H1 (cell line): ENCODE measurements at regions not wholly inside any gene's neighbourhood (a gene's known extent, or its start where the extent isn't known, plus 50 kb on each side); places are given as distances from the start of the nearest gene placed in this dataset.

Experiments used
- CTCF ChIA-PET: fragments of 300-600 bp; sonication (Branson Sonifier 250); formaldehyde crosslinking; loops from one replicate; lab custom pipeline; 2021; ENCODE audit not compliant: partially characterized antibody; lab: Charles Lee
- POLR2A ChIA-PET: fragments of 300-600 bp; sonication (Branson Sonifier 250); formaldehyde crosslinking; loops from one replicate; lab custom pipeline; 2021; ENCODE audit warnings: inconsistent platforms; ENCODE audit not compliant: partially characterized antibody; lab: Charles Lee
- DNase-seq, 2 experiments: peaks; one replicate each; pipeline versions ENCODE4 v3.0.0 to v3.0.0-alpha.2; 2010 to 2022; ENCODE audit warnings: low spot score in 2 of 2, low read depth in 1 of 2, mixed read lengths in 1 of 2
- FAIRE-seq: peaks from 2 replicates; lab custom pipeline; 2011; peaks lifted over from hg19 to GRCh38; lab: Jason Lieb, UNC
- H2AFZ ChIP-seq: 2 replicates; pipeline ENCODE4 v1.8.1; 2012; ENCODE audit warnings: low read length, inconsistent platforms
- H2AK5ac ChIP-seq: 2 replicates; pipeline ENCODE4 v1.6.1; 2013; ENCODE audit warnings: low read depth, low read length
- H2BK120ac ChIP-seq: replicated peaks from 2 replicates; pipeline ENCODE3; 2013; ENCODE audit warnings: low read depth, low read length, inconsistent platforms
- H2BK12ac ChIP-seq: 2 replicates; pipeline ENCODE4 v1.6.1; 2013; ENCODE audit warnings: low read depth, low read length
- H2BK15ac ChIP-seq: 2 replicates; pipeline ENCODE4 v1.6.1; 2013; ENCODE audit warnings: low read length
- H2BK20ac ChIP-seq: 2 replicates; pipeline ENCODE4 v1.6.1; 2013; ENCODE audit warnings: low read length
- H2BK5ac ChIP-seq: 2 replicates; pipeline ENCODE4 v1.6.1; 2013; ENCODE audit warnings: low read depth, low read length
- H3K14ac ChIP-seq: 2 replicates; pipeline ENCODE4 v1.6.1; 2013; ENCODE audit warnings: inconsistent platforms; ENCODE audit not compliant: insufficient read length
- H3K18ac ChIP-seq: 2 replicates; pipeline ENCODE4 v1.6.1; 2013; ENCODE audit warnings: low read length; ENCODE audit errors: extremely low read depth
- H3K23ac ChIP-seq: 2 replicates; pipeline ENCODE4 v1.6.1; 2013; ENCODE audit warnings: inconsistent platforms; ENCODE audit not compliant: insufficient read length
- H3K23me2 ChIP-seq: 2 replicates; pipeline ENCODE4 v1.6.1; 2013; ENCODE audit warnings: low read depth, low read length
- H3K27ac ChIP-seq: 2 replicates; pipeline ENCODE4 v1.6.1; 2011; ENCODE audit warnings: low read depth, low read length, inconsistent platforms
- H3K27me3 ChIP-seq, 4 experiments: replicated peaks in 1 of 4; 1 replicate in 1 of 4; 2 replicates in 3 of 4; pipeline versions ENCODE4 v1.6.1 to v1.8.1; 2011 to 2013; ENCODE audit warnings: low read length in 3 of 4, mild to moderate bottlenecking in 3 of 4, inconsistent platforms in 2 of 4, mixed read lengths in 2 of 4, moderate library complexity in 1 of 4; ENCODE audit not compliant: control insufficient read depth in 3 of 4, insufficient read depth in 3 of 4; ENCODE audit errors: extremely low read depth in 1 of 4
- H3K36me3 ChIP-seq, 4 experiments: 2 replicates each; pipeline versions ENCODE4 v1.6.1 to v1.8.1; 2011 to 2013; ENCODE audit warnings: mild to moderate bottlenecking in 4 of 4, low read length in 3 of 4, moderate library complexity in 2 of 4, control low read depth in 1 of 4, inconsistent platforms in 1 of 4; ENCODE audit not compliant: insufficient read depth in 4 of 4, control insufficient read depth in 2 of 4
- H3K4ac ChIP-seq: replicated peaks from 2 replicates; pipeline ENCODE3; 2013; ENCODE audit warnings: low read length, low read depth, mixed read lengths, inconsistent platforms; ENCODE audit not compliant: insufficient read length
- H3K4me1 ChIP-seq, 4 experiments: replicated peaks in 1 of 4; 1 replicate in 1 of 4; 2 replicates in 3 of 4; pipeline versions ENCODE4 v1.6.1 to v1.8.1; 2011 to 2013; ENCODE audit warnings: low read length in 3 of 4, inconsistent platforms in 2 of 4, mixed read lengths in 1 of 4; ENCODE audit not compliant: insufficient read depth in 4 of 4, control insufficient read depth in 3 of 4
- H3K4me2 ChIP-seq, 2 experiments: 2 replicates each; pipeline versions ENCODE4 v1.6.1 to v1.8.1; 2011 to 2013; ENCODE audit warnings: low read depth in 2 of 2, low read length in 2 of 2, control low read depth in 1 of 2, inconsistent platforms in 1 of 2, mild to moderate bottlenecking in 1 of 2; ENCODE audit not compliant: insufficient read depth in 1 of 2
- H3K4me3 ChIP-seq, 4 experiments: fragments of 200-600, 300-600 bp in 1 of 4; sonication (generic), shearing (Covaris generic), sonication (Bioruptor Twin) in 1 of 4; 2 replicates each; pipeline versions ENCODE4 v1.5.1 to v1.8.1; 2011 to 2016; ENCODE audit warnings: low read length in 4 of 4, low read depth in 3 of 4, control low read depth in 2 of 4, inconsistent platforms in 2 of 4, mild to moderate bottlenecking in 2 of 4, mixed read lengths in 1 of 4, moderate library complexity in 1 of 4; ENCODE audit not compliant: insufficient read depth in 2 of 4; ENCODE audit errors: extremely low read depth in 1 of 4
- H3K56ac ChIP-seq: replicated peaks from 2 replicates; pipeline ENCODE3; 2013; ENCODE audit warnings: low read depth, mild to moderate bottlenecking, mixed read lengths, low read length, inconsistent platforms; ENCODE audit not compliant: insufficient read length
- H3K79me1 ChIP-seq: 2 replicates; pipeline ENCODE4 v1.6.1; 2013; ENCODE audit warnings: low read depth, low read length, control low read depth
- H3K79me2 ChIP-seq, 2 experiments: 2 replicates each; pipeline versions ENCODE4 v1.6.1 to v1.8.1; 2012 to 2013; ENCODE audit warnings: low read length in 2 of 2, mild to moderate bottlenecking in 2 of 2, inconsistent platforms in 1 of 2; ENCODE audit not compliant: insufficient read depth in 2 of 2, control insufficient read depth in 1 of 2
- H3K9ac ChIP-seq, 4 experiments: replicated peaks in 1 of 4; 1 replicate in 1 of 4; 2 replicates in 3 of 4; pipeline versions ENCODE4 v1.6.1 to v1.8.1; 2011 to 2013; ENCODE audit warnings: low read depth in 3 of 4, low read length in 3 of 4, control low read depth in 2 of 4, mild to moderate bottlenecking in 2 of 4, moderate library complexity in 2 of 4, inconsistent platforms in 1 of 4; ENCODE audit errors: extremely low read depth in 1 of 4
- H3K9me3 ChIP-seq, 2 experiments: 2 replicates each; pipeline versions ENCODE4 v1.6.1 to v1.8.1; 2012 to 2013; ENCODE audit warnings: mild to moderate bottlenecking in 2 of 2, moderate library complexity in 2 of 2, control low read depth in 1 of 2, inconsistent platforms in 1 of 2, low read depth in 1 of 2, low read length in 1 of 2, mixed read lengths in 1 of 2; ENCODE audit not compliant: insufficient read depth in 2 of 2
- H4K20me1 ChIP-seq, 2 experiments: replicated peaks in 1 of 2; 2 replicates each; pipeline versions ENCODE3 to v1.8.1; 2011 to 2013; ENCODE audit warnings: inconsistent platforms in 2 of 2, low read length in 2 of 2, mild to moderate bottlenecking in 1 of 2; ENCODE audit not compliant: insufficient read depth in 2 of 2, control insufficient read depth in 1 of 2
- H4K5ac ChIP-seq: 2 replicates; pipeline ENCODE4 v1.6.1; 2013; ENCODE audit warnings: low read length, low read depth, mixed read lengths, inconsistent platforms; ENCODE audit not compliant: insufficient read length
- H4K8ac ChIP-seq: 2 replicates; pipeline ENCODE4 v1.8.0; 2013; ENCODE audit warnings: mild to moderate bottlenecking, moderate library complexity, low read length, inconsistent platforms; ENCODE audit not compliant: insufficient read depth; ENCODE audit errors: extremely low read depth
- H4K91ac ChIP-seq: replicated peaks from 2 replicates; pipeline ENCODE3; 2013; ENCODE audit warnings: low read length, mixed read lengths, inconsistent platforms; ENCODE audit not compliant: insufficient read length
- CBX8 ChIP-seq: fragments of 300-800, 300-1000 bp; sonication (generic); IDR thresholded peaks from 2 replicates; pipeline ENCODE4 v1.7.1; 2016; ENCODE audit warnings: low read depth, low read length, borderline replicate concordance
- EGR1 ChIP-seq: IDR thresholded peaks from 2 replicates; pipeline ENCODE4 v1.6.1; 2011; ENCODE audit warnings: low read depth, low read length, borderline replicate concordance
- GABPA ChIP-seq: IDR thresholded peaks from 2 replicates; pipeline ENCODE4 v1.6.1; 2011; ENCODE audit warnings: mild to moderate bottlenecking, low read length, moderate library complexity, borderline replicate concordance; ENCODE audit not compliant: insufficient read depth
- PHF8 ChIP-seq: fragments of 200-600 bp; sonication (generic); conservative IDR thresholded peaks from 2 replicates; pipeline ENCODE4 v1.7.1; 2012; ENCODE audit warnings: low read depth, mild to moderate bottlenecking, inconsistent platforms, low read length, moderate library complexity
- POLR2A ChIP-seq, 2 experiments: IDR thresholded peaks; 1 replicate in 1 of 2; 2 replicates in 1 of 2; pipeline ENCODE4 v1.6.1; 2011; ENCODE audit warnings: low read depth in 2 of 2, low read length in 2 of 2, mild to moderate bottlenecking in 2 of 2; ENCODE audit errors: control extremely low read depth in 1 of 2
- POU5F1 ChIP-seq: IDR thresholded peaks from 2 replicates; pipeline ENCODE4 v1.6.1; 2011; ENCODE audit warnings: low read depth, mild to moderate bottlenecking, low read length, moderate library complexity
- RAD21 ChIP-seq, 2 experiments: IDR thresholded peaks in 1 of 2; conservative IDR thresholded peaks in 1 of 2; 2 replicates each; pipeline ENCODE4 v1.6.1; 2011; ENCODE audit warnings: low read depth in 2 of 2, low read length in 2 of 2, improper control_type of control experiment in 1 of 2, inconsistent platforms in 1 of 2, mild to moderate bottlenecking in 1 of 2, moderate library complexity in 1 of 2
- RFX5 ChIP-seq: IDR thresholded peaks from 2 replicates; pipeline ENCODE4 v1.6.1; 2011; ENCODE audit warnings: low read depth, low read length, improper control_type of control experiment, borderline replicate concordance
- SIX5 ChIP-seq: IDR thresholded peaks from 2 replicates; pipeline ENCODE4 v1.6.1; 2011; ENCODE audit warnings: mild to moderate bottlenecking, low read depth, low read length
- SP2 ChIP-seq: IDR thresholded peaks from 2 replicates; pipeline ENCODE4 v1.6.1; 2012; ENCODE audit warnings: mild to moderate bottlenecking, low read length, inconsistent platforms
- SUZ12 ChIP-seq: fragments of 200-600 bp; sonication (generic); IDR thresholded peaks from 2 replicates; pipeline ENCODE4 v1.6.1; 2012; ENCODE audit warnings: mild to moderate bottlenecking, inconsistent platforms, low read length, moderate library complexity, mixed read lengths
- YY1 ChIP-seq: IDR thresholded peaks from 2 replicates; pipeline ENCODE4 v1.6.1; 2011; ENCODE audit warnings: low read depth, mild to moderate bottlenecking, low read length
- WGBS, 2 experiments: shearing (Covaris generic) in 1 of 2; methylation state at CpG; one replicate each; pipeline versions ENCODE4 v1.1.6 to v1.1.7; 2013 to 2015; ENCODE audit warnings: low lambda C conversion rate in 2 of 2, mixed read lengths in 2 of 2, inconsistent platforms in 1 of 2, low coverage in 1 of 2, missing lambda C conversion rate in 1 of 2; ENCODE audit not compliant: insufficient replicate concordance in 2 of 2, insufficient coverage in 1 of 2, insufficient read length in 1 of 2; ENCODE audit errors: extremely low coverage in 1 of 2, missing lambda C conversion rate in 1 of 2; 5-methylcytosine and 5-hydroxymethylcytosine counted together

- H4K8ac ChIP-seq: no peak overlapping the region
- no peaks in the 10 kb centered on the region for H3K23me2 ChIP-seq
- no peak overlapping the region for H4K91ac ChIP-seq
- no peak overlapping the region for H3K18ac ChIP-seq
- H3K79me2 ChIP-seq: no peaks in the 10 kb centered on the region
- H2BK120ac ChIP-seq: no peak overlapping the region
- peak overlapping the region in 1 of 2 experiments; percentile 62; a peak in 2 of 4 replicates for H3K4me2 ChIP-seq
- no peak overlapping the region for H2BK20ac ChIP-seq
- no peaks in the 10 kb centered on the region for H3K9me3 ChIP-seq
- H3K36me3 ChIP-seq: no peaks in the 10 kb centered on the region
- POLR2A ChIA-PET: no interaction called here
- no peak overlapping the region for H3K14ac ChIP-seq
- H3K23ac ChIP-seq: no peak overlapping the region
- H3K79me1 ChIP-seq: no peaks in the 10 kb centered on the region
- no peak overlapping the region for H3K4ac ChIP-seq
- H3K27ac ChIP-seq: no peak overlapping the region
- H2BK12ac ChIP-seq: no peak overlapping the region
- CTCF ChIA-PET: interaction anchor here (0.6 kb wide), 1 partner anchor 942 kb away, joined by 3 read pairs; no protein-coding TSS in a partner anchor
- no peak overlapping the region for H2AFZ ChIP-seq
- H3K4me3 ChIP-seq: no peak overlapping the region
- WGBS, 2 experiments: 76% methylated on average over 2 of the region's 2 CpGs; no CpG with 5 or more reads in 1 of the 2 experiments
- TF ChIP-seq PHF8 (no peak), SP2 (no peak), EGR1 (no peak), POLR2A (IDR thresholded peaks at IDR 0.05; ENCODE audit: control extremely low read depth in 1 of 2, low read depth in 2 of 2, low read length in 2 of 2) (no peak), RAD21 (IDR thresholded peaks at IDR 0.05 in 1 of 2, conservative IDR thresholded peaks at IDR 0.05 in 1 of 2; ENCODE audit: low read depth in 2 of 2, low read length in 2 of 2) (no peak), POU5F1 (no peak), GABPA (no peak), RFX5 (no peak), YY1 (no peak), CBX8 (no peak), SIX5 (no peak), SUZ12 (no peak)
- DNase-seq (no peak), FAIRE-seq (no peak)
- no peak overlapping the region for H2BK5ac ChIP-seq
- no peak overlapping the region for H3K56ac ChIP-seq
- no peaks in the 10 kb centered on the region for H4K20me1 ChIP-seq
- H3K27me3 ChIP-seq: no peaks in the 10 kb centered on the region
- H4K5ac ChIP-seq: peak overlapping the region; percentile 5
- peaks cover 0 to 8% (median 3%) of the 10 kb centered on the region in 4 experiments; a peak in 4 of 7 replicates for H3K4me1 ChIP-seq
- no peak overlapping the region for H3K9ac ChIP-seq
- H2BK15ac ChIP-seq: no peak overlapping the region
- no peak overlapping the region for H2AK5ac ChIP-seq
Measured at GRCh38 chr18:27825689-27826088, 351.2 kb downstream of the CDH2 start.
